ENCODE measurements at regions not wholly inside any gene's neighbourhood (a gene's known extent, or its start where the extent isn't known, plus 50 kb on each side); places are given as distances from the start of the nearest gene placed in this dataset.

GRCh38 chr2:82289446-82289845 is 1984.9 kb upstream of the LRRTM1 start:
- no peak overlapping the region for H3K27ac Mint-ChIP-seq
- Histone ChIP-seq H3K27me3 (ENCODE audit: control insufficient read depth, insufficient read depth, low read length) (no peaks in the 10 kb centered on the region), H3K27ac (ENCODE audit: low read length) (no peak overlapping the region), H3K36me3 (ENCODE audit: control insufficient read depth, insufficient read depth, low read length) (no peaks in the 10 kb centered on the region), H3K4me3 (ENCODE audit: low read length) (no peak overlapping the region), H3K9me3 (ENCODE audit: control insufficient read depth, insufficient read depth, low read length) (no peaks in the 10 kb centered on the region), H3K4me1 (ENCODE audit: control insufficient read depth, insufficient read depth, low read length) (no peaks in the 10 kb centered on the region)
- intact Hi-C loops (cut with micrococcal nuclease) = no loop called here
- DNase-seq (no peak), ATAC-seq (no peak)
- H3K36me3 Mint-ChIP-seq = no peaks in the 10 kb centered on the region
- TF ChIP-seq CTCF (IDR thresholded peaks at IDR 0.05) = no peak
- no peaks in the 10 kb centered on the region for H3K4me1 Mint-ChIP-seq
- no CpG with 5 or more reads among the region's 1 CpG for WGBS (ENCODE audit: insufficient coverage)
- H3K4me3 Mint-ChIP-seq = no peak overlapping the region
- no peaks in the 10 kb centered on the region for H3K27me3 Mint-ChIP-seq (ENCODE audit: low read depth in 2 of 2)
- peaks cover 13 to 28% of the 10 kb centered on the region in 2 donors for H3K9me3 Mint-ChIP-seq

GRCh38 chr2:82283075-82283474 is 1978.5 kb upstream of the LRRTM1 start:
- WGBS (ENCODE audit: insufficient coverage) = 83% methylated on average over 1 of the region's 2 CpGs
- no peak overlapping the region for H3K4me3 ChIP-seq (ENCODE audit: low read length)
- Mint-ChIP-seq H3K27ac (no peak overlapping the region), H3K9me3 (peaks cover 14 to 32% of the 10 kb centered on the region in 2 donors), H3K4me1 (no peaks in the 10 kb centered on the region), H3K36me3 (no peaks in the 10 kb centered on the region), H3K27me3 (ENCODE audit: low read depth in 2 of 2) (no peaks in the 10 kb centered on the region), H3K4me3 (no peak overlapping the region)
- DNase-seq (no peak), ATAC-seq (no peak)
- no peaks in the 10 kb centered on the region for H3K27me3 ChIP-seq (ENCODE audit: control insufficient read depth, insufficient read depth, low read length)
- no peaks in the 10 kb centered on the region for H3K9me3 ChIP-seq (ENCODE audit: control insufficient read depth, insufficient read depth, low read length)
- H3K36me3 ChIP-seq (ENCODE audit: control insufficient read depth, insufficient read depth, low read length) = no peaks in the 10 kb centered on the region
- intact Hi-C loops (cut with micrococcal nuclease) = no loop called here
- H3K4me1 ChIP-seq (ENCODE audit: control insufficient read depth, insufficient read depth, low read length) = no peaks in the 10 kb centered on the region
- H3K27ac ChIP-seq (ENCODE audit: low read length) = no peak overlapping the region
- no peak for TF ChIP-seq CTCF (IDR thresholded peaks at IDR 0.05)

- no peak for ATAC-seq
- no peaks in the 10 kb centered on the region for H3K27me3 Mint-ChIP-seq (ENCODE audit: low read depth in 2 of 2)
- Histone ChIP-seq H3K4me3 (ENCODE audit: low read length) (no peak overlapping the region), H3K9me3 (ENCODE audit: control insufficient read depth, insufficient read depth, low read length) (no peaks in the 10 kb centered on the region), H3K36me3 (ENCODE audit: control insufficient read depth, insufficient read depth, low read length) (no peaks in the 10 kb centered on the region), H3K4me1 (ENCODE audit: control insufficient read depth, insufficient read depth, low read length) (no peaks in the 10 kb centered on the region), H3K27ac (ENCODE audit: low read length) (no peak overlapping the region), H3K27me3 (ENCODE audit: control insufficient read depth, insufficient read depth, low read length) (no peaks in the 10 kb centered on the region)
- H3K36me3 Mint-ChIP-seq = no peaks in the 10 kb centered on the region
- DNase-seq = no peak
- no peak overlapping the region for H3K4me3 Mint-ChIP-seq
- no peak for TF ChIP-seq CTCF (IDR thresholded peaks at IDR 0.05)
- H3K4me1 Mint-ChIP-seq = no peaks in the 10 kb centered on the region
- no peak overlapping the region for H3K27ac Mint-ChIP-seq
- 82% methylated on average over 16 of the region's 16 CpGs for WGBS (ENCODE audit: insufficient coverage)
- H3K9me3 Mint-ChIP-seq = peaks cover 11 to 31% of the 10 kb centered on the region in 2 donors
- intact Hi-C loops (cut with micrococcal nuclease) = no loop called here
Observed at GRCh38 chr2:82282111-82282882, 1977.7 kb upstream of the LRRTM1 start.

GRCh38 chr2:82279367-82279766 is 1974.8 kb upstream of the LRRTM1 start:
- Histone ChIP-seq H3K27me3 (ENCODE audit: control insufficient read depth, insufficient read depth, low read length) (no peaks in the 10 kb centered on the region), H3K9me3 (ENCODE audit: control insufficient read depth, insufficient read depth, low read length) (no peaks in the 10 kb centered on the region), H3K36me3 (ENCODE audit: control insufficient read depth, insufficient read depth, low read length) (no peaks in the 10 kb centered on the region), H3K4me3 (ENCODE audit: low read length) (no peak overlapping the region), H3K4me1 (ENCODE audit: control insufficient read depth, insufficient read depth, low read length) (no peaks in the 10 kb centered on the region), H3K27ac (ENCODE audit: low read length) (no peak overlapping the region)
- no peak for ATAC-seq
- TF ChIP-seq CTCF (IDR thresholded peaks at IDR 0.05) = no peak
- Mint-ChIP-seq H3K9me3 (peaks cover 18 to 31% of the 10 kb centered on the region in 2 donors), H3K4me3 (no peak overlapping the region), H3K4me1 (no peaks in the 10 kb centered on the region), H3K36me3 (peaks cover 9% of the 10 kb centered on the region), H3K27me3 (ENCODE audit: low read depth in 2 of 2) (no peaks in the 10 kb centered on the region), H3K27ac (no peak overlapping the region)
- intact Hi-C loops (cut with micrococcal nuclease) = no loop called here
- DNase-seq = no peak
- 86% methylated on average over 1 of the region's 1 CpG for whole genome bisulfite sequencing (ENCODE audit: insufficient coverage)

Data from natural killer cell (primary cell).